ENCODE measurements at regions not wholly inside any gene's neighbourhood (a gene's known extent, or its start where the extent isn't known, plus 50 kb on each side); places are given as distances from the start of the nearest gene placed in this dataset.
"Not testable (repeated sequence)": the region's sequence is repeated elsewhere in the genome, so short reads cannot be mapped to it uniquely, and the experiment has no call there.

- Histone ChIP-seq H3K4me3 (peak overlapping the region in 2 of 4 donors; percentile 3 to 29), H3K27me3 (peaks cover 0 to 23% (median 8%) of the 10 kb centered on the region in 3 donors), H3K4me1 (peaks cover 0 to 11% (median 5%) of the 10 kb centered on the region in 4 donors)
- DNase-seq; H3K9me3 ChIP-seq; intact Hi-C loops (cut with DNase I; ENCODE audit: low total_unique reads); H3K36me3 ChIP-seq; H3K27ac ChIP-seq: not testable (repeated sequence)
- WGBS, 5 donors = 3 to 7% (median 4%) methylated on average over 3 to 34 of the region's 41 CpGs; no CpG with 5 or more reads in 1 of the 5 donors
Measured at GRCh38 chr1:145475369-145475915, 50.0 kb upstream of the NBPF20 start.

Measured in stomach (tissue), 8 donors.